CD4-positive, alpha-beta T cell (primary cell): ENCODE measurements at regions not wholly inside any gene's neighbourhood (a gene's known extent, or its start where the extent isn't known, plus 50 kb on each side); places are given as distances from the start of the nearest gene placed in this dataset.

Experiments used
- ATAC-seq: fragments of 200-7000 bp; cut with Tn5 transposase; one replicate; pipeline ENCODE4 v1.10.0; 2022; ENCODE audit warnings: mild to moderate bottlenecking; ENCODE audit not compliant: poor library complexity
- CTCF ChIA-PET: fragments of 350-600 bp; sonication (Branson Sonifier 250); formaldehyde crosslinking; loops from one replicate; lab custom pipeline; 2021; ENCODE audit warnings: antibody characterized with exemption, inconsistent platforms; lab: Charles Lee
- POLR2A ChIA-PET: fragments of 350-600 bp; sonication (Branson Sonifier 250); formaldehyde crosslinking; loops from one replicate; lab custom pipeline; 2021; ENCODE audit warnings: antibody characterized with exemption, inconsistent platforms; lab: Charles Lee
- DNase-seq, 14 experiments: peaks; one replicate each; pipeline ENCODE4 v3.0.0-alpha.2; 2013 to 2020; ENCODE audit warnings: mixed read lengths in 2 of 14
- H3K27ac ChIP-seq, 2 donors: one replicate each; pipeline versions ENCODE4 v1.5.1 to v1.7.0; 2013; ENCODE audit warnings: low read length in 2 of 2, low read depth in 1 of 2, mild to moderate bottlenecking in 1 of 2
- H3K27me3 ChIP-seq, 2 experiments: 1 replicate in 1 of 2; 2 replicates in 1 of 2; pipeline versions ENCODE4 v1.6.1 to v1.7.0; 2013; ENCODE audit warnings: low read length in 2 of 2, control low read depth in 1 of 2, mild to moderate bottlenecking in 1 of 2, moderate library complexity in 1 of 2; ENCODE audit not compliant: insufficient read depth in 2 of 2, control insufficient read depth in 1 of 2
- H3K36me3 ChIP-seq: one replicate; pipeline ENCODE4 v1.6.1; 2013; ENCODE audit warnings: low read length, control low read depth; ENCODE audit not compliant: insufficient read depth
- H3K4me1 ChIP-seq: one replicate; pipeline ENCODE4 v1.6.1; 2013; ENCODE audit warnings: low read length, control low read depth; ENCODE audit not compliant: insufficient read depth
- H3K4me3 ChIP-seq: one replicate; pipeline ENCODE4 v1.5.1; 2013; ENCODE audit warnings: mild to moderate bottlenecking, low read length, moderate library complexity
- H3K9me3 ChIP-seq, 2 experiments: 1 replicate in 1 of 2; 2 replicates in 1 of 2; pipeline versions ENCODE4 v1.6.1 to v1.7.0; 2013; ENCODE audit warnings: low read length in 2 of 2, mild to moderate bottlenecking in 2 of 2, control low read depth in 1 of 2, moderate library complexity in 1 of 2; ENCODE audit not compliant: control insufficient read depth in 1 of 2, insufficient read depth in 1 of 2
- H3K27ac Mint-ChIP-seq: one replicate; pipeline ENCODE4 v1.8.0; 2020; ENCODE audit warnings: mixed read lengths
- H3K27me3 Mint-ChIP-seq: one replicate; pipeline ENCODE4 v1.8.0; 2021; ENCODE audit warnings: mixed read lengths
- H3K36me3 Mint-ChIP-seq: one replicate; pipeline ENCODE4 v1.8.0; 2021; ENCODE audit warnings: low read depth, mixed read lengths
- H3K4me1 Mint-ChIP-seq: one replicate; pipeline ENCODE4 v1.8.0; 2021; ENCODE audit warnings: low read depth, mixed read lengths
- H3K4me3 Mint-ChIP-seq: one replicate; pipeline ENCODE4 v1.8.0; 2020; ENCODE audit warnings: mild to moderate bottlenecking, mixed read lengths
- H3K9me3 Mint-ChIP-seq: one replicate; pipeline ENCODE4 v1.8.0; 2020; ENCODE audit warnings: mixed read lengths
- intact Hi-C, 2 experiments: fragments of 100-400 bp; cut with DNase I in 1 of 2; cut with micrococcal nuclease in 1 of 2; formaldehyde crosslinking; loops; one replicate each; pipeline versions ENCODE4 v1.15.1 to v1.9.0; 2023 to 2025; cut with DNase I, micrococcal nuclease
- TF ChIP-seq, protein P1 (sequence below): fragments of 200-600 bp; IDR thresholded peaks from one replicate; pipeline ENCODE4 v1.8.0; 2022; ENCODE audit warnings: antibody characterized with exemption, mild to moderate bottlenecking

DNA sequence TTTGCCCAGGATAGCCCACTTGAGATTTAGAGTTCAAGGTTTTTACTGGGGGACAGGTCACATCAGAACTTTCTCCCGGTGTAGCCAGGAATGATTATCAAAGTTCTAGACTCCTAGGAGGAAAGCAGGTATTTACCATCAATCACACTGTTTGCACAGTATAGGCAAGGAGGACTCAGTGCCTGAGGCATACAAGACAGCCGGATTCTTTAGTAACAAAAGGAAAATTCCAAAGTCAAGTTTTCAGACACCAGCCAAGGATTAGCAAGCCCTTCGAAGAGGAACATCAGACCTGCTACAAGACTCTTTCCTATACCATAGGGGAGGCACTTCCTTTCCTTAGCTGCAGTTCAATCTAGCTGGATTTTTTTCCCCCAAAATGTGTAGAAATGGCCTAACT is 197.8 kb upstream of the USP25 start:
- Histone ChIP-seq H3K27ac (no peak overlapping the region), H3K9me3 (no peaks in the 10 kb centered on the region), H3K27me3 (no peaks in the 10 kb centered on the region), H3K4me3 (no peak overlapping the region), H3K4me1 (no peaks in the 10 kb centered on the region), H3K36me3 (no peaks in the 10 kb centered on the region)
- H3K27ac Mint-ChIP-seq = no peak overlapping the region
- CTCF ChIA-PET = no interaction called here
- H3K4me3 Mint-ChIP-seq = no peak overlapping the region
- no peaks in the 10 kb centered on the region for H3K36me3 Mint-ChIP-seq
- no peak for DNase-seq
- intact Hi-C loops = loop anchor here in 1 of 2 experiments (10.0 kb wide), 1 partner anchor 47 kb away; no protein-coding TSS in a partner anchor
- TF ChIP-seq, protein P1, sequence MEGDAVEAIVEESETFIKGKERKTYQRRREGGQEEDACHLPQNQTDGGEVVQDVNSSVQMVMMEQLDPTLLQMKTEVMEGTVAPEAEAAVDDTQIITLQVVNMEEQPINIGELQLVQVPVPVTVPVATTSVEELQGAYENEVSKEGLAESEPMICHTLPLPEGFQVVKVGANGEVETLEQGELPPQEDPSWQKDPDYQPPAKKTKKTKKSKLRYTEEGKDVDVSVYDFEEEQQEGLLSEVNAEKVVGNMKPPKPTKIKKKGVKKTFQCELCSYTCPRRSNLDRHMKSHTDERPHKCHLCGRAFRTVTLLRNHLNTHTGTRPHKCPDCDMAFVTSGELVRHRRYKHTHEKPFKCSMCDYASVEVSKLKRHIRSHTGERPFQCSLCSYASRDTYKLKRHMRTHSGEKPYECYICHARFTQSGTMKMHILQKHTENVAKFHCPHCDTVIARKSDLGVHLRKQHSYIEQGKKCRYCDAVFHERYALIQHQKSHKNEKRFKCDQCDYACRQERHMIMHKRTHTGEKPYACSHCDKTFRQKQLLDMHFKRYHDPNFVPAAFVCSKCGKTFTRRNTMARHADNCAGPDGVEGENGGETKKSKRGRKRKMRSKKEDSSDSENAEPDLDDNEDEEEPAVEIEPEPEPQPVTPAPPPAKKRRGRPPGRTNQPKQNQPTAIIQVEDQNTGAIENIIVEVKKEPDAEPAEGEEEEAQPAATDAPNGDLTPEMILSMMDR = no peak
- H3K27me3 Mint-ChIP-seq = no peaks in the 10 kb centered on the region
- no peak for ATAC-seq
- H3K9me3 Mint-ChIP-seq = no peaks in the 10 kb centered on the region
- POLR2A ChIA-PET = no interaction called here
- peaks cover 12% of the 10 kb centered on the region for H3K4me1 Mint-ChIP-seq

DNA sequence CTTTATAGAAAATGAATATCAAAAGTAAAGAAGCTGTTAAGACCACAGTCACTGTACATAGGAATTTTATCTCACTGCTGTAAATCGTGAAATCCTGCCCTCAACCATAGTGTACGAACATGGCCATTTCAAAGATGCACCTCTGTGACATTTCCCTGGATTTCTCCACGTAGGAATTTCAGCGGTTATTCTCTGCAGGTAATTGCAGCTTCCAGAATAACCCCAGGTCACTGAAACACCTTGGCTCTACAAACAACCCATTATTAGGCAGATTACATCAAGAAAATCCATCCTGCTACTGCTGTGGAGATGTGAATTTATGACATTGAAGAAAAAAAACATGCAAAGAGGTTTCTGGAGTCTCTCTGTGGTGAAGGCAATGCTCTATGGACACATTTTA is 196.2 kb upstream of the USP25 start:
- H3K9me3 Mint-ChIP-seq = no peaks in the 10 kb centered on the region
- Histone ChIP-seq H3K4me3 (no peak overlapping the region), H3K27me3 (no peaks in the 10 kb centered on the region), H3K36me3 (no peaks in the 10 kb centered on the region), H3K9me3 (no peaks in the 10 kb centered on the region), H3K27ac (no peak overlapping the region), H3K4me1 (no peaks in the 10 kb centered on the region)
- H3K36me3 Mint-ChIP-seq = no peaks in the 10 kb centered on the region
- peaks cover 11% of the 10 kb centered on the region for H3K4me1 Mint-ChIP-seq
- ATAC-seq = no peak
- TF ChIP-seq, protein P1 = no peak
- ChIA-PET POLR2A (no interaction called here), CTCF (no interaction called here)
- DNase-seq = no peak
- no peak overlapping the region for H3K27ac Mint-ChIP-seq
- intact Hi-C loops = loop anchor here in 1 of 2 experiments (10.0 kb wide), 1 partner anchor 49 kb away; no protein-coding TSS in a partner anchor
- no peaks in the 10 kb centered on the region for H3K27me3 Mint-ChIP-seq
- no peak overlapping the region for H3K4me3 Mint-ChIP-seq

DNA sequence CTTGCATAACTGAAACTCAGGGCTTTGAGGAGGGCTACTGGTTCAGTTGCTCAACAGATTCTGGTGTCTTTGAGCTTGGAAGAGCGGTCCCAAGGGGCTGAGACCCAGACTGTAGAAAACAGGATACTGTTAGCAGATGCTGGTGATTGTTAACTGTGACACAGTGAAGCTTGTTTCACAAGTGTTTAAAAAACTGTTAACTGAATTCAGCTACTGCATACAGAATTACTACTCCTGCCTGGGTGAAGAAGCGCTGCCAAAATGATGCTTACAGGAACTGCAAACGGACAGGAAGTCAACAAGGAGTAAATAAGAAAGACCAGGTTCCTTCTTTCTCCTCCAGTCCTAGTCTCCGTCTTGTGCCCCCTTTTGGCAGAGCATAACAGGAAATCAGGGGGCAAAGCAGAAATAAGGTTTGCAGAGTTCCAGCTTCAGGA is 195.3 kb upstream of the USP25 start:
- H3K36me3 Mint-ChIP-seq = no peaks in the 10 kb centered on the region
- Histone ChIP-seq H3K9me3 (no peaks in the 10 kb centered on the region), H3K4me3 (no peak overlapping the region), H3K27ac (no peak overlapping the region), H3K27me3 (no peaks in the 10 kb centered on the region), H3K36me3 (no peaks in the 10 kb centered on the region), H3K4me1 (no peaks in the 10 kb centered on the region)
- no peaks in the 10 kb centered on the region for H3K9me3 Mint-ChIP-seq
- CTCF ChIA-PET = interaction anchor here (0.9 kb wide), 1 partner anchor 1131 kb away, joined by 3 read pairs; no protein-coding TSS in a partner anchor
- H3K27me3 Mint-ChIP-seq = no peaks in the 10 kb centered on the region
- TF ChIP-seq, protein P1 = no peak
- ATAC-seq (no peak), DNase-seq (no peak)
- no peak overlapping the region for H3K4me3 Mint-ChIP-seq
- peaks cover 11% of the 10 kb centered on the region for H3K4me1 Mint-ChIP-seq
- POLR2A ChIA-PET = interaction anchor here (1.3 kb wide), 1 partner anchor 13 kb away, joined by 3 read pairs; no protein-coding TSS in a partner anchor
- no peak overlapping the region for H3K27ac Mint-ChIP-seq
- intact Hi-C loops = loop anchor here in 1 of 2 experiments (10.0 kb wide), 1 partner anchor 50 kb away; no protein-coding TSS in a partner anchor
